Heart left ventricle (tissue), 13 donors: ENCODE measurements at regions not wholly inside any gene's neighbourhood (a gene's known extent, or its start where the extent isn't known, plus 50 kb on each side); places are given as distances from the start of the nearest gene placed in this dataset.

ENCODE experiments used
- POLR2A ChIP-seq, 2 donors: fragments of 450-650 bp; IDR thresholded peaks; one replicate each; pipeline ENCODE4 v1.6.1; 2017; ENCODE audit warnings: antibody characterized with exemption in 2 of 2, mild to moderate bottlenecking in 2 of 2, moderate library complexity in 2 of 2
- TF ChIP-seq, protein P1 (sequence below), 12 donors: fragments of 200-600 bp; sonication (generic) in 4 of 12; IDR thresholded peaks; one replicate each; pipeline versions ENCODE4 v1.5.0 to v1.8.0; 2018 to 2022; ENCODE audit warnings: antibody characterized with exemption in 12 of 12, mild to moderate bottlenecking in 5 of 12
- donor health status: ischemic (EF 13 %, LVEDD 7.1; RV severe dilation, severe dysfunction).
- donor health status: DM: no; HTN: yes; CAD: no.
- donor health status: DM: no; HTN: no; CAD: no.
- donor health status: ischemic (EF 25% LVEDD 6.9; RV normal size, moderate dysfunction).
- donor health status: ischemic (EF 25% LVEDD 5.7; RV mildly dilated, moderate dysfunction).
- donor health status: ischemic (EF 35%, LVEDD 5.7; RV mildly dilated, moderate dysfunction).
- donor health status: nonischemic (EF 11% LVEDD 7.7; RV severe dilation, severe dysfunction).
- donor health status: DM: yes; HTN: yes; CAD: no.
- donor health status: PGD.
- donor health status: ischemic (EF 29% LVEDD 5.4; RV normal size, mild dysfunction).
- donor health status: nonischemic (EF 23%, LVEDD 6.1; RV moderate dilation, normal function).

DNA sequence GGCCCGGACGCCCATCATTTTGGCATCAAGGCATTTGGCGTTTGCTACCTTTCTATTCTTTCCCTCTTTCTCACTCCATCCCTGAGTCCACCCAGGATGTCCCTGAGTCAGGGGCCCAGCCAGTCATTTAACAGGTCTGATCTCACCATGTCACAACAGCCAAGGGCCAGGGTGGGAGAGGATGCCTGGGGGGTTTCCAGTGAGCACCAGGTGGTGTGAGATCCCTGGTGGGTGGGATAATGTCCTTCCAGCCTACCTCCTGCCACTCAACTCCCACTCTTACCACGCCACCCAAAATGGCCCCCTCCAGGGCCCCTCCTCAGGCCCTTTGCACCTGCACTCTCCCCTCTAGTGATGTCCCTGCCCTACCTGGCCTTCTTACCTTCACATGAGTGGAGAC lies 310.8 kb downstream of the BCL11B start:
- TF ChIP-seq, protein P1, sequence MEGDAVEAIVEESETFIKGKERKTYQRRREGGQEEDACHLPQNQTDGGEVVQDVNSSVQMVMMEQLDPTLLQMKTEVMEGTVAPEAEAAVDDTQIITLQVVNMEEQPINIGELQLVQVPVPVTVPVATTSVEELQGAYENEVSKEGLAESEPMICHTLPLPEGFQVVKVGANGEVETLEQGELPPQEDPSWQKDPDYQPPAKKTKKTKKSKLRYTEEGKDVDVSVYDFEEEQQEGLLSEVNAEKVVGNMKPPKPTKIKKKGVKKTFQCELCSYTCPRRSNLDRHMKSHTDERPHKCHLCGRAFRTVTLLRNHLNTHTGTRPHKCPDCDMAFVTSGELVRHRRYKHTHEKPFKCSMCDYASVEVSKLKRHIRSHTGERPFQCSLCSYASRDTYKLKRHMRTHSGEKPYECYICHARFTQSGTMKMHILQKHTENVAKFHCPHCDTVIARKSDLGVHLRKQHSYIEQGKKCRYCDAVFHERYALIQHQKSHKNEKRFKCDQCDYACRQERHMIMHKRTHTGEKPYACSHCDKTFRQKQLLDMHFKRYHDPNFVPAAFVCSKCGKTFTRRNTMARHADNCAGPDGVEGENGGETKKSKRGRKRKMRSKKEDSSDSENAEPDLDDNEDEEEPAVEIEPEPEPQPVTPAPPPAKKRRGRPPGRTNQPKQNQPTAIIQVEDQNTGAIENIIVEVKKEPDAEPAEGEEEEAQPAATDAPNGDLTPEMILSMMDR (IDR thresholded peaks at IDR 0.05): no peak
- no peak for TF ChIP-seq POLR2A (IDR thresholded peaks at IDR 0.05)
